ENCODE measurements at regions not wholly inside any gene's neighbourhood (a gene's known extent, or its start where the extent isn't known, plus 50 kb on each side); places are given as distances from the start of the nearest gene placed in this dataset.
"Not testable (repeated sequence)": the region's sequence is repeated elsewhere in the genome, so short reads cannot be mapped to it uniquely, and the experiment has no call there.

DNA sequence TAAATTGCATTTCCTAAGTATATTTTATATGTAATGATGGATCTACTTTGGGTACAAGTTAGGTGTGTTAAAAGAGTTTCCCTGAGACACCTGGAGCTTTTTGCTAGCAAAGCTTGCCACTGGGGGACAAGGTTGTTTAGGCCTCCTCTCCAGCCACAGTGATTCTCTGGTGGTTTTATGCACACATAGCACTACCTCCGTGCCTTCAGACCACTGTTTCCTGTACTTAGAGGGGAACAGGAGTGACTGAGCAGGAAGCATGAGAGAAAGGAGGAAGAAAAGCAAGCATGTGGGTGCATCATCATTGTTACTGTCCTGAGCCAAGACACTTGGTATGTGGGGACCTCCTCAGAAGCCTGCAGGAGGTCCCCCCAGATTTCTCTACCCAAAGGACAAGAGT lies 272.1 kb downstream of the RASEF start:
- DNase-seq (ENCODE audit: low spot score), result no peak

DNA sequence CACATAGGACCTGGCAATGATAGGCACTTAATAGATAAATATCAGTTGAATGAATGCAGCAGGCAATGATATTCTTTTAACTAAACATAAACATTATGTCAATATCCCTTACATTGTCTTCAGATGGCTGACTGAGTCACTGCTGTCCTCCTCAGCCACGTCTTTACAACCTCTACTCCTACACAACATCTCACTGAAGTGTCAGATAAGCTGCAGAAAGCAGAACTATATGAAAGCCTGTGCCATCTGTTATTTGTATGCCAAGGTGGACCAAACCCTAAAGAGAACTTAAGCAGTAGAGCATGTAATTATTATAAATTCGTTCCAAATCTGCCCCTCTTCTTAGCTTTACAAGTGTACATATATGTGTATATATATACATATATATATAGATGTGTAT lies 271.2 kb downstream of the RASEF start:
- no peak for DNase-seq (ENCODE audit: low spot score)

- no peak for DNase-seq (ENCODE audit: low spot score)
These were observed 265.4 kb downstream of the RASEF start for GRCh38 chr9:82797534-82797933.

- DNase-seq (ENCODE audit: low spot score), result no peak
These were observed 263.7 kb downstream of the RASEF start for GRCh38 chr9:82799286-82799685.

DNA sequence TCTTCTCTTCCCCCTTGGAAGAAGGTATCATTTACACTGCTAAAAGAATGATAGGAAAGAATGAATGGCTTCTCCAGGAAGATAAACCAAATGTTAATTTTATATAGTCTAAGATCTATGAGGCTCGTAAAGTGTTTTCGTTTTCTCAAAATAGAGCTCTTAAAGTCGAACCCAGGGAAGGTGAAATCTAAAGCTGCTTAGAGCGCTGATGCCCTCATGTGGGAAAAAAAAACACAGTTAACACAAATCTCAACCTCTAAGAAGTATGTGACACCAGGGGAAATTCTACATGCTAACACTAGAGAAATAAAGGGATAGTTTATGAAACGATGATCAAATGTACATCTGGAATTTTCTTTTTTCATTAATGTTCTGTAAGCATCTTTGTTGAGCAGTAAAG lies 257.9 kb downstream of the RASEF start:
- no peak for DNase-seq (ENCODE audit: low spot score)

- DNase-seq (ENCODE audit: low spot score), result no peak
These were observed 254.5 kb downstream of the RASEF start for GRCh38 chr9:82808478-82808877.

DNA sequence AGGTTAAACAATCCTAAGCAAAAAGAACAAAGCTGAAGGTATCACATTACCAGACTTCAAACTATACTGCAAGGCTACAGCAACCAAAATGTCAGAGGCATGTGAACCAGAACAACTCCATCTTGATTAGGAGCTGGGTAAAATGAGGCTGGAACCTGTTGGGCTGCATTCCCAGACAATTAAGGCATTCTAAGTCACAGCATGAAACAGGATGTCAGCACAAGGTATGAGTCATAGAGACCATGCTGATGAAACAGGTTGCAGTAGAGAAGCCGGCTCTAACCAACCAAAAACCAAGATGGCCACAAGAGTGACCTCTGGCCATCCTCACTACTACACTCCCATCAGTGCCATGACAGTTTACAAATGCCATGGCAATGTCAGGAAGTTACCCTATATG lies 252.0 kb downstream of the RASEF start:
- no peak for DNase-seq (ENCODE audit: low spot score)

DNA sequence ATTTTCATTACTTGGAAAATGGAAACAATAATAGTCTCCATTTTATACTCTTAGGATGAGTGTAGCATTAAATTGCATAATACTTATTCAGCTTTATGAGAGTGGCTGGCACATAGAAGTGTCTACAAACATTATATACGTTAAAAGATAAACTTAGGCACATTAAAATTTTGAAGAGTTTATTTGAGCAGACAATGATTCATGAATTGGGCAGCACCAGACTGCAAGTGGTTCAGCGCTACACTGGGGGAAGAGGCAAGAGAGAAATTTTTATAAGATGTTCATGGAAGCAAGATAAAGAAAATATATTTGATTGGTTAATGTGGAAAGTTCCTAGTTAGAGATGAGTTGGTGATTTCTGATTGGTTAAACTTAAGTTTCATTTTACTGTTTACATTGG lies 243.7 kb downstream of the RASEF start:
- no peak for DNase-seq (ENCODE audit: low spot score)

- no peak for DNase-seq (ENCODE audit: low spot score)
These were observed 242.8 kb downstream of the RASEF start for GRCh38 chr9:82820186-82820585.

DNA sequence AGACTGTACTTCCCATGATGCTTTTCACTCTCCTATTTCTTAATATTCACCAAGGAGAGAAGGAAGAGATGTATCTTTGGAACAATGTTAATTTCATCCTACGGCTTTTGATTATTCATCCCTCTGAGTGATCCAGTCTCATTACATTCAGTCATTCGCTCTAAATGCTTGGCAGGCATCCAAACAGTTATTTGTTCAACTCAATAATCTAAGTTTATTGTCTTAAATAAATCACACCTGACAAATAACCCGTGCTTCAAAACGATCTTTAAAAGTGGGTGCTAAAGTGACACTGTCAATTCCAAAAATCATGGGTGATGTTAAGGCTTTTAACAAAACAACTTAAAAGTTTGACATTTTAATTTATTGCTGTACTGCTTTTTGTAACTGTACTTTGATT lies 233.1 kb downstream of the RASEF start:
- DNase-seq (ENCODE audit: low spot score), result no peak

DNA sequence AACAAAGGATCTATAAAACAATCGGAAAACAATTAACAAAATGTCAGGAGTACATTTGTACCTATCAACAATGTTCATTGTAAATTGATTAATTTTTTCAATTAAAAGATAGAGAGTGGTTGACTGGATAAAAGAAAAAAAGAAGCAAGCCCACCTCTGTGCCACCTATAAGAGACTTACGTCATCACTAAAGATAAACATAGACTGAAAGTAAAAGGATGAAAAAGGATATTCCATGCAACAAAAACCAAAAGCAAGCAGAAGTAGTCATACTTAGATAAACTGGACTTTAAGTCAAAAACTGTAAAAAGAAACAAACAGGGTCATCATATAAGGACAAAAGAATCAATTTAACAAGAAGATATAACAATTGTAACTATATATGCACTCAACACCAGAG lies 197.4 kb downstream of the RASEF start:
- DNase-seq (ENCODE audit: low spot score), result no peak

GRCh38 chr9:82880336-82881050 lies 182.4 kb downstream of the RASEF start:
- no peak for DNase-seq (ENCODE audit: low spot score)

GRCh38 chr9:82882138-82882537 lies 180.8 kb downstream of the RASEF start:
- no peak for DNase-seq (ENCODE audit: low spot score)

GRCh38 chr9:82882748-82883147 lies 180.2 kb downstream of the RASEF start:
- no peak for DNase-seq (ENCODE audit: low spot score)

DNA sequence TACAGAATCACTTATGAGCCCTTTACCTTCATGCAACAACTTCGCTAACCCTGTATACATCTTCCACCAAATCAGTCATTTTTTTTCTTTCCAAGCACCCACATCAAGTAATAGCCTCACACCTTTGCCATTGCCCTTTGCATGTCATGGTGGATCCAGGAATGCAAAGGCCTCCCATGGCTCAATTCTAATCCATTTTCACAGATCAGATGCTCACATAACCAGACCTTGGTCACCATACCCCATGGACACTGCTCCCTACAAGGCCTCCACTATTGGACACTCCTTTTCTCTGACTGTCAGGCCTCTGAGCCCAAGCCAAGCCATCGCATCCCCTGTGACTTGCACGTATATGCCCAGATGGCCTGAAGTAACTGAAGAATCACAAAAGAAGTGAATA lies 179.5 kb downstream of the RASEF start:
- DNase-seq (ENCODE audit: low spot score), result no peak

DNA sequence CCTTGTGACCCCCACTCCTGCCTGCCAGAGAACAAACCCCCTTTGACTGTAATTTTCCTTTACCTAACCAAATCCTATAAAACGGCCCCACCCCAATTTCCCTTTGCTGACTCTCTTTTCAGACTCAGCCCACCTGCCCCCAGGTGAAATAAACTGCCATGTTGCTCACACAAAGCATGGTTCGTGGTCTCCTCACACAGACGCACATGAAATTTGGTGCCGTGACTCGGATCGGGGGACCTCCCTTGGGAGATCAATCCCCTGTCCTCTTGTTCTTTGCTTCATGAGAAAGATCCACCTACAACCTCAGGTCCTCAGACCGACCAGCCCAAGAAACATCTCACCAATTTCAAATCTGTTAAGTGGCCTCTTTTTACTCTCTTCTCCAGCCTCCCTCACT lies 179.0 kb downstream of the RASEF start:
- not testable (repeated sequence) for DNase-seq (ENCODE audit: low spot score)

GRCh38 chr9:82890401-82890800 lies 172.5 kb downstream of the RASEF start:
- no peak for DNase-seq (ENCODE audit: low spot score)

DNA sequence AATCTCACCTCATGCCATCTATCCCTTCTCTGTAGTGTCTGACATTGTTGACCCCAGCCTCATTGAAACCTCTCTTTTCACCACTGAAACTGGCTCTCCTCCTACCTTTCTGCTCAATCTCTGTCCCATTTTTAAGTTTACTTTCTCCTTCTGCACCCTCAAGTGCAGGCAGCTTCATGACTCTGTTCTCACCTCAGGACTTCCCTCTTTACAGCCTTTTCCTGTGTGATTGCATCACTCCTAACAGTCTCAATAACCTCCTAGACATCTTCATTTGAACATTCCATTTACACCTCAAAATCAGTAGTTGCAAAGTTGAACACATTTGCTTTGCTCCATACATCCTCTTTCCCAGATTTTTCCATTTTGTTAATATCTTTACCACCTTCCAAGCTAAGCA lies 172.1 kb downstream of the RASEF start:
- DNase-seq (ENCODE audit: low spot score), result no peak

- DNase-seq (ENCODE audit: low spot score), result no peak
These were observed 171.6 kb downstream of the RASEF start for GRCh38 chr9:82891321-82891720.

DNA sequence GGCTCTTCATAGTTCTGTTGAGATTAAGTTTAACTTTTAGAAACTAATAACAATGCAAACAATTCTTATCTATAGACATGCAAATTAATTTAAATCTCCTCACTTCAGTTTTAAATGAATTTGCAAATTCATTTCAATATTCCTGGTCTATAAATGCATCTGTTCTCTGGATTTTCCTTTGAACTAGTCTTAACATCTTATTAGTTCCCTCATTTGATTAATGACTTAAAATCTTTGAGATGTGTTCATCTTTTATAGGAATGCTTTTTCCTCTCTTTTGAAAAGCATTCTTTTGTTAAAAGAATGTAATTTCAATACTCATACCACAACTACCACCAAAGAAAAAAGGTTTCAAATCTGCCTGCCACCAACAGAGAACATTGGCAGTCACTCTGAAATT lies 169.4 kb downstream of the RASEF start:
- DNase-seq (ENCODE audit: low spot score), result no peak

DNA sequence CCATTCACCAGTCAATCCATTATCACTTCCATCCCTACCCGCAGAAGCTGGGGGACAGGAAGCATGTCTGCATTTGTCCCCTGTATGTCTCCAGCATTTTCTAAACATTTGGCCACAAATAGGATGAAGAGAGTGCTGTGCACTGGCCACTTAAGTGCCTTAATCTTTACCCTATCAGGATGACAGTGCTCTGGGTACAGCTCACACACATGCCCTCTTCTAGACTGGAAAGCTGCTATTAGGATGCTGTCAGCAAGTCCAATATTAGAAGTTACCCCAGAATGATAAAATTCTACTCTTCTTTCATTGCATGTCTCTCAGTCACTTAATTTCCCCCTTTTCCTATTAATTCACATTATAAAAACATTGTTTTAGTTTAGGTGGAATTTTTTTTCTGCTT lies 168.4 kb downstream of the RASEF start:
- DNase-seq (ENCODE audit: low spot score), result no peak

- DNase-seq (ENCODE audit: low spot score), result no peak
These were observed 167.8 kb downstream of the RASEF start for GRCh38 chr9:82894961-82895821.

DNA sequence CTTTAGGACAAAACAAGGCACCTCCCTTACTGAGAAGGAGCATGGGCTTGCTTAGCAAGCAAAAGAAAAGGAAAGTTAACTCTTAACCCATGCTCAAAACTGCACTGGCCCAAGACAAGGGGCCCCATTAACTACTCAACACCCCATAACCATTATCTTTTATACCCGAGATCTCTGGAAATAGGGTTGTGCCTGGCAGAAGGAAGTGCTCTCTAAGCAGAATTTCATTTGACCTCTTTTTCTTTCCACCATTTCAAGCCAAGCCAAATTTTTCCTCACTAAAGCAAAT lies 167.2 kb downstream of the RASEF start:
- DNase-seq (ENCODE audit: low spot score), result no peak

GRCh38 chr9:82903503-82903902 lies 159.4 kb downstream of the RASEF start:
- DNase-seq (ENCODE audit: low spot score), result no peak

Measured in CD4-positive, alpha-beta T cell treated with Interleukin-15 for 4 hours (primary cell).